Activated CD4-positive, alpha-beta T cell treated with anti-CD3 and anti-CD28 coated beads, Interleukin-2, amount 50 U/mL, for 4 hours (primary cell): ENCODE measurements at regions not wholly inside any gene's neighbourhood (a gene's known extent, or its start where the extent isn't known, plus 50 kb on each side); places are given as distances from the start of the nearest gene placed in this dataset.

Experiments
- DNase-seq, 2 experiments: peaks; one replicate each; pipeline ENCODE4 v3.0.0-alpha.2; 2020

DNA sequence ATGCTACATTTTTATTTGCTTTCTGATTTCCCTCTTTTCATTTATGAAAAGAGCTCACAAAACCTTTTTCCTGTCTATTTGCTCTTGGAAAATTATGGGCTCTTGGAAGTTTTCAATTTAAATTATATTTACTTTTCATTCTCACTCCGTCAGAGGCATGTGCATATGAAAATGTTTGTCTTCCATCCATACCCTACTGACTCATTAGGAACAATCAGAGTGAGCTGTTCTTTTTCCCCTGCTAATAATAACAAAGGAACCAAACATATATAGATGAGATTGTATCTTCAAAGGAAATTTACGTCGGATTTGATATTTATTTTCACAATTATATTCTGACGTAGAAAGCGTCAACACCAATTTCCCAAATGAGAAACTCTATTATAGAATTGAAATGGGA, 1101.2 kb downstream of the TSN start:
- DNase-seq, result no peak

DNA sequence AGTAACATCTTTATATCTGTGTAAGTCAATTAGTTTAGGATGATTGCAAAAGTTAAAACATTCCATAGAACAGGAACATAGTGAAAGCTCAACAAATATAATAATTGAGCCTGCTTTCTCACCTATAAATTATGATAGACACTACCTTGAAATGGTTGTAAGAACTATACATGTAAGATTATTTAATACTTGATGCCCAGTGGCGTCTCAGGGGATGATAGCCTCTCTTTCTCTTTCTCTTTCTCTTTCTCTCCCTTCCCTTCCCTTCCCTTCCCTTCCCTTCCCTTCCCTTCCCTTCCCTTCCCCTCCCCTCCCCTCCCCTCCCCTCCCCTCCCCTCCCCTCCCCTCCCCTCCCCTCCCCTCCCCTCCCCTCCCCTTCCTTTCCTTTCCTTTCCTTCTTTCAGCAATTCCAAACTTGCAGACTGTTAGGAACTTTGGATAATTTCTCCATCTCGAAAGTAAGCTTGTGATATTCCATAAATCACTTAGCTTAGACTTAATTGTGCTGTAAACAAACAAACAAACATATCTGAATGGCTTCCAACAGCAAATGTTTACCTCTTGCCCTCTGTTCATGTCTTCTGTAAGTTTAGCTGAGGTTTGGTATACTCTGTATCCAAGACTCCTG, 1102.7 kb downstream of the TSN start:
- DNase-seq, result no peak

DNA sequence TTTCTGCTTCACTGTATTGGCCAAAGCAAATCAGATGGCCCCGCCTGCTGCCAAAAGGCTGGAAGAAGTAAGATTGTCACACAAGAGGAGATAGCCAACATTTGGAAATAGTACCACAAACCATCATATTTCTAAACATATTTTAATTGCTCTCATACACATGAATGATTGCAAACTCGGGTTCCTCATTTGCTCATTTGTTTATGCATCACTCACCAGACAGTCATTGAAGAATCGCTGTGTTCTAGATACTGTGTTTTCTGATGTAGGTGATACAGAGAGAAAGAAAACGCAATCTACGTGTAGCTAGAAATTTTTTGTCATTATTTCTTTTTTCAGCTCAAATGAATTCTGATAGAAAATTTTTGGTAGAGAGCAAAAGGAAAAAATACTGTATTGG, 1103.4 kb downstream of the TSN start:
- DNase-seq, result no peak

DNA sequence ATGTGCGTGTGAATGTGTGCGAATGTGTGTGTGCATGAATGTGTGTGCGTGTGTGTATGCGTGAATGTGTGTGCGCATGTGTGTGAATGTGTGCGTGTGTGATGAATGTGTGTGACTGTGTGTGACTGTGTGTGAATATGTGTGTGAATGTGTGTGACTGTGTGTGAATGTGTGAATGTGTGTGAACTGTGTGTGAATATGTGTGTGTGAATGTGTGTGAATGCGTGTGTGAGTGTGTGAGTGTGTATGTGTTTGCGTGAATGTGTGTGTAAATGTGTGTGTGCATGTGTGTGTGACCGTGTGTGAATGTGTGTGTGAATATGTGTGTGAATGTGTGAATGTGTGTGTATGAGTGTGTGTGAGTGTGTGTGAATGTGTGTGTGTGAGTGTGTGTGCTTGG, 1103.8 kb downstream of the TSN start:
- DNase-seq, result no peak

DNA sequence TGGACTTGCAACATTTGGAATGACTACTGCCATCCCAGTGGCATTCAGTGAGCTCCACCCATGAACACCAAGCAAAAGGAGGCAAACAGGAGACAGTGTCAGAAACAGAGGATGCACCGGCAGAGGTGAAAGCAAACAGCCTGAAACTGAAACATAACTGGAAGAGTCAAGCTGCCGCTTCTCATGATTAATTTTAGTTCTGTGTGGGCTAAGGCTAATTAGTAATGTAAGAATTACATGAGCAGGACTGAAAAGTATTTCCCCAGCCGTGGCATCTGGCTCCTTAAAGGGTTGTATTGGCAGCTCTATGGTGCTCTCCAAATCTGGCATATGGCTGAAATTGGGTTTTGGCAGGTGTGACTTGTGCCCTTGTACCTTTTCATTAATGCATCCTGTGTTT, 1108.1 kb downstream of the TSN start:
- DNase-seq, result no peak

DNA sequence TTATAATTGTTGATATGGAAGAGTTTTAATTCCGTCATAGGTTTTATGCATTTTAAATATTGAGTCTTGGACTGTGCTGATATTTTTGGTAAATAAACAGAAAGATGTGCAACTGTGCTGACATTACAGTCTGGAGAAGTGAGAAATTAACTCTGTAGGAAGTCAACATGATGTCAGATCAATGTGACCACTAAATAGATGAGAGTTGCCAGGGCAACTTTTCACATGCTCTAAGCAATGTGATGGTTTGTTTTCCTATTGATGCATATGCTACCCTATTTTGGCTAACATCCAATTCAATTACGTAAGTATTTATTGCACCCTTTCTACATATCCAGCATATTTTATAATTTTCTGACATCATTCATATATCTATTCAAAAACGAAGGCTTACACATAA, 1109.3 kb downstream of the TSN start:
- no peak for DNase-seq

DNA sequence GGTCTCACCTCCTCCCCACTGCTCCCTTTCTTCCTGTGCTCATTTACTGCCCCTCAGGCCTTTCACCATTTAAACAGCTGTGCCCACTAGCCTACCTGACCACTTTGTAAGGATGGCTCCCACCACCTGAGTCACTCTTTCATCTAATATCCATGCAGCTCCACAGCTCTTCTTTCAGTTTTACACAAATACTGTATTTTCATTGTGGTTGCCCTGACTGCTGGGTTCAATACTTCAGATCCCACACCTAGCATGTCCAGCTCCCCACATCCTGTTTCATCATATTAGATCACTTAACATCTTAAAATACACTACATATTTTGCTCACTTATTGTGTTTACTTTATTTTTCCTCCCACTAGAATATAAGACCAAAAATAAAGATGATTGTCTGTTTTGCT, 1110.6 kb downstream of the TSN start:
- DNase-seq, result no peak

DNA sequence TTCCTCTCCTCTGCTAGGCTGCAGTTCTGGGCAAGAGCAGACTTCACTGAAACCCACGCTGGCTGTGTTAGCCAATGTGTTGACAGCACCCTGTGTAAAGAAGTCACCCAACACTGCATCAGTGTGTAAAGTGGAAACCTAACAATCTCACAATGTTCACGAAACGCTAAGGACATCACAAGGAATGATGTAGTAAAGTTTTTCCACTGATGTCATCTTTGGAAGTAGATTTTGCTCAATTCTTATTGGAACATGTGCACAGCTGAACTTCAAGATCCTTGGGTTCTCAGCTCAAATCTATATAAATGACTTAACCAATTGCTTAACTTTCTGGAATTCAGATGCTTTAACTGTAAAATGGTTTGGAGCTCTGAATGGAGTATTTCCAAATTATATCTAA, 1112.5 kb downstream of the TSN start:
- no peak for DNase-seq

DNA sequence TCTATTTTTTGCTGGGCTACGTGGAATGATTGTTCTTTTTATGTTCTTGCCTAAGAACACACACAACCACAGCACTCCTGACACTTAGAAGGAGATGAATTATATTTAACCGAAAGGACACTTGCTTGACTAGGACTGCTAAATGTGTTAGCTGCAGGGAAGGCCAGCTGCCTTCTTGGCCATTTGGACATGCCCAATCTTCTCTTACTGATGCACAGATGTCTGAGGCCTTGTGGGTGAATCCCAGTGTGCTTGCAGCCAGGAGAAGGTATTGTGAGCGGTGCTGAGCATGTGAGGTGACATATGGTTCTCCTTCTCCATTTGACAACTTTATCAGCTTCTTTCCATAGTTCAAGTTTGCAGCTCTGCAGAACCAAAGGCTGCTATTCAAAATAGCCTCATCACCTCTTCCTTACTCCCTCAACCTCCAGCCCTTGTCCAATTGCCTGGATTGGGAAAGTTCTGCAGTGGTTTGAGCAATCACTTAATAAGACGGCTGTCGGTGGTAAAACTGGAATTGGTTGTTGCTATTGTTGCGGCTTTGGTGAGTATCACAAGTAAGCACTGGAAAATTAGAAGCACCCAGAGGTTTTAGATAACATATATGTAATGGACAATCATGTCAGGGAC, 1113.3 kb downstream of the TSN start:
- no peak for DNase-seq

DNA sequence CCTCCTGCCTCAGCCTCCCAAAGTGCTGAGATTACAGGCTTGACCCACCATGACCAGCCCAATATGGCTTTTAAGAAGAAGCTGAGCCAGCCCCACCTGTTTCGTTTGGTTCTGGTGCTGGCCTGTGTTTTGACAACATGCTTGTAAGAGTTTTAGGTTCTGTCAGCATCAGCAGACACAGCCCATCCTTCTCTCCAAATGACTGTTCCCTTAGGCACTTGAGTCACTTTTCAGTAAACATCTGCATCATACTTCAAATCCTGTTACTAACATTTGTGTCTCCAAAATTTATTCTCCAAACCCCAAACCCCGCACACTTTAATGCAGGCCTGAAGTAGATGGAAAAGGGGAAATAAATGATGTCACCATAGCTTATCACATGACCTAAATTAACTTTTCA, 1118.5 kb downstream of the TSN start:
- no peak for DNase-seq

DNA sequence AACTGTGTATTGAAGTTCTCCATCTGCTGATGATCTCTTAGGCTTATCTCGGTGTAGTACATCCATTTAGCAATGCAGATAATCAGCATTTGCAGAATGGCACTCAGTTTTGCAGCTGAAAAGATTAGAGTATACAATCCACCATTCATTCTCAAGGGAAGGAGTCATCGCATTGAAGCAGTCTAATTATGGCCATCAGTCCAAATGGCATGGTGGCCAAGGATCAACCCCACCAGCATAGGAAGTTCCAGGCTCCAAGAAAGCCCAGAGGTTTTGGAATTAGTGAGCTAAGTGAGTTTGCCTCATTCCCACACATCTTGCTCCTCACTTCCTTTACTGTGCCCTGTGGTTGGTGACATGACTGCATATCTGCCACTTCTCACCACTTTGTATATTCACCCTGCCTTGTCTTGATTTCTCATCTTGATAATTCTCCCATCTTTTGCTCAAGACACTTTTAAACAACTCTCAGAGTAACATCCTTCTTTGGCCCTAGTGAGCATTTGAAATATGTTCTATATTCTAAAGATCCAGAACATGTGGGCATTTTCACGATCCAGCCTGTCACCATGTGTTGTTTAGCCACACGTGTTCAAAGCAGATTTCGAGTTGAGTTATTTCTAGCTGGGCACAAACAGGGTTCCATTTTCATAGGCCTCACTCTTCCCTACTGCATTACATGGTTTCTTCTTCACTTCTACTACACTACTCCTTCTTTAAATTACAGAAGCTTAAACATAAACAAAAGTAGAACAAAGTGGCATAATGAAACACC, 1119.8 kb downstream of the TSN start:
- DNase-seq, result no peak

DNA sequence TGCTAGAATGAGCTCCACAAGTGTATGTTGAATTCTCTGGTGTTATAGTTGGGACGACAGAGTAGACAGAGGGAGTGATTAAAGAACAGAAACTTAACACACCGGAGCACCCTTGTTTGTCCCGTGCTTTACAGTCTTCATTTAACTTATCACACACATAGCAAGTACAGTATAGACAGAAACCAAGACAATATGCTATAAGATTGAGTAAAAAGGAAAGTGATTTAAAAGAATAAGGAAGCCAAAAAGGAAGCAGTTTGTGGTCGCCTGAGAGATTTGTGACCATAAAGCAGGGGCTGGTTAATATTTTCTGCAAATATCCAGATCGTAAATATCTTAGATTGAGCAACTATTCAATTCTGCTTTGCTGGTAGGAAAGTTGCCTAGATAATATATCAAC, 1128.4 kb downstream of the TSN start:
- DNase-seq, result no peak

DNA sequence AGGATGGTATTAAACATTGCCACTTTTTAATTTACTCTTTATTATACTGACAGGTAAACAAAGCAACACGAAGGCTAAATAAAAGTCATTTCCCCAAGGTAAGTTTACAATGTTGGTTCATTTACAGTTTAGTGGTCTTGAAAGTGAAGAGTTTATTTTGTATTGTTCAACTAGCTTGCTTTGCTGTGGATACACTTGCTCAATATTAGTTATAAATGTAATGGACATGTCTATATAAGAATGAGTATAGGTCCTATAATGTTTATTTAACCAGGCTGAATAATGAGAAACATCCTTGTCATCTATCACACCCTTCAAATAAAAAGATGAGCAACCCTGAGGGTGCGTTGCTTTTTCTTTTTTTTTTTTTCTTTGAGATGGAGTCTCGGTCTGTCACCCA, 1129.4 kb downstream of the TSN start:
- no peak for DNase-seq

DNA sequence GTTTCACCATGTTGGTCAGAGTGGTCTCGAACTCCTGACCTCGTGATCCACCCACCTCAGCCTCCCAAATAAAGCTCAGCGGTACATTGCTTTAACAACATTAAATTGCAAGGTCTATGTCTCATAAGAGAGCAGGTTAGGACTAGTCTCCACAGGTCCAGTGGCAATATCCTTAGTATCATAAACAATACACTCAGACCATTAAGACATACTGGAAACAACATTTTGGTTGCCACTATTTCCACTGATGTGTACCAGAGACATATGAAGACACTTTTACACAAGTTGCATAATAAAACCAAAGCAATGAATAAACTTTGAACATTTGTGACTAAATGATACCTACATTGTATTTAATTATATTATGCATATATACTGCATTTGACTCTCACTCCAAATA, 1130.0 kb downstream of the TSN start:
- DNase-seq, result no peak

DNA sequence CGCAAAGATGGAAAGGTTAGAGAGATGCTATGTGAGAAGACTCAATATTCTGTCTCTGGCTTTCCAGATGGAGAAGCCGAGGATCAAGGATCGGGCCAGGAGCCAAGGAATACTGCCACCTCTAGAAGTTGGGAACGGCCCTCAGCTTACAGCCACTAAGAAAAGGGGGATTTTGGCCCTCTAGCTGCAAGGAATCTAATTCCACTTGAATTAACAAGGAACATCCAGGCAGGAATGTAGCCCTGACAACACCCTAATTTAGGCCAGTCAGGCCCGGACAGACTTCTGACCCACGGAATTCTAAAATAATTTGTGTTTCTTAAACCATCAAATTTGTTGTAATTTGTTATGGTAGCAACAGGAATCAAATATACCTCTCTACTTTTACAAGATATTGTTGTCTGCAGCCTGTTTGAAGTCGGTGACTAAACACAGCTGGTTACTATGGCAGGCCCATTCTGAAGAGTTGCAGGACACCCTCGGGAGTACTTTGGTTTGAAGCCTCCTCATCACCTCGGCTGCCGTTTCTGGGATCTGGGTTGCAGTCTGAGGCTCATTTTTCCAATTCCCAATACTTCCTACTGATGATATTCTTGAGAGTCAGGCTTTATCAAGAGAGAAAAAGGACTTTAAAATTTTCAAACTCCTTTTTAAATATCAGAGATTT, 1131.2 kb downstream of the TSN start:
- DNase-seq, result no peak

DNA sequence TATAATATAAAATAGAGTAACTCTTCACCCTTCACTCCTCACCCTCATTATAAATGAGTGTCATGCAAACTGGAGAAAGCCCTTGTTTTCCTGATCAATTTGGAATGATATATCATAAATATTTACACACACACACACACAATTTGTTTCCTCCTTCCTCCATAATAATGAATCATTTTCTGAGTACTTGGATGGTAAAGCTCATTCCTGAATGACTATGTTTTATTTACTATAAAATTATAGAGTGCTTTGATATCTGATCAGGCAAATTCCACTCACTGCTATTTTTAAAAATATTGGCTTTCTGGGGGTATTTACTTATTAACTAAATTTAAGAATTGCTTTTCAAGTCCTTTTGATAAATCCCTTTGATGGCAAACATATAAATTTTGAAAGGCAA, 1125.5 kb upstream of the CNTNAP5 start:
- DNase-seq, result no peak

DNA sequence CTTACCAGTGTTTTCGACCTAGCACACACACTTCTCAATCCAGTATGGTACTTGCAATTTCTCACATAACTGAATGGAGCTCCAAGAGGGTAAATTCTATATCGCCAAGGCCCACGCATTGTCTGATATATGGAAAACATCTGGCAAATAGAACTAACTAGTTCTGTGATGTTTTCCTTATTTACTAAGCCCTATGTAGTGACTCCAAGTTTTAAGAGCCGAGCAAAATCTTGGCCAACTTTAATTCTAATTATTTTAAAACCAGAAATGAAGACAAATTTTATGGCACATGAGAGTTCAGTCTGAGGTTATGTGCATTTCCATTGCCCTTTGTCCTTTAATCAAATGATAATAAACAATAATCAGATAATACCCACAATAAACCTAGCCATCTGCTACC, 1119.7 kb upstream of the CNTNAP5 start:
- DNase-seq, result no peak

DNA sequence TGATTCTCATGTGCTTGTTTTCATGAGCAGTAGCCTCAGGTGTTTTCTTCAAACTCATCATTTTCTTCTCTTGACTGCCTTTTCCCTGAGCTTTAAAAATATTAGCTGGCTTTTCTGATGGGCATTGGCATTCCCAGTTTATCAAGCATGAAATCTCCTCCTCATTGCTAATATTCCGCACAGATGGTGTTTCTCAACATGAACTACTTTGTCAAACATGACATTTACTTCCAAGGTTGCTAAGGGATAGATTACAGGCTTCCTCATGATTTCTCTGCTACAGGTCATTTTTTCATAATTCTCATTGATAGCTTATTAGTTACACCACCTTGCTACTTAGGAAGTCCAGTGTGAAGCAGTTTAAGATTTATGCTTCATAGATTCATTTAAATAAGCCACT, 1116.9 kb upstream of the CNTNAP5 start:
- no peak for DNase-seq

DNA sequence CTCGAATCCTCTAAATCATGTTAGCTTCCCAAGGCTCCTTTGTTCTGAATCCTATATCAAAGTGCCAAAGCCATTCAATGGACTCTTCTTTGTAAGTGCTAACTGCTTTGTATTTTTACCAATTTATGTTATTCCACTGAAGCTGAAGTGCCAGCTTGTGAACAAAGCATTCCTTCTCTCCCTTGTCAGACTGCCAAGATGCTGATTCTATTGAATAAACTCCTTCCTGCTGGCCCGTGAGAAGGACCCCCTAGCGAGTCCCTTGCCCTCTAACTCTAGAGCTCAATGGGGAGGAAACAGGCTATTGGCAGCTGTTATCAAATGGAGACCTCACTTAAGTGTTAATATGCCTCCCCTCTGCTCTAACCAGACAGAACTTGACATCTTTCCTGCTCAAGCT, 1097.9 kb upstream of the CNTNAP5 start:
- no peak for DNase-seq

DNA sequence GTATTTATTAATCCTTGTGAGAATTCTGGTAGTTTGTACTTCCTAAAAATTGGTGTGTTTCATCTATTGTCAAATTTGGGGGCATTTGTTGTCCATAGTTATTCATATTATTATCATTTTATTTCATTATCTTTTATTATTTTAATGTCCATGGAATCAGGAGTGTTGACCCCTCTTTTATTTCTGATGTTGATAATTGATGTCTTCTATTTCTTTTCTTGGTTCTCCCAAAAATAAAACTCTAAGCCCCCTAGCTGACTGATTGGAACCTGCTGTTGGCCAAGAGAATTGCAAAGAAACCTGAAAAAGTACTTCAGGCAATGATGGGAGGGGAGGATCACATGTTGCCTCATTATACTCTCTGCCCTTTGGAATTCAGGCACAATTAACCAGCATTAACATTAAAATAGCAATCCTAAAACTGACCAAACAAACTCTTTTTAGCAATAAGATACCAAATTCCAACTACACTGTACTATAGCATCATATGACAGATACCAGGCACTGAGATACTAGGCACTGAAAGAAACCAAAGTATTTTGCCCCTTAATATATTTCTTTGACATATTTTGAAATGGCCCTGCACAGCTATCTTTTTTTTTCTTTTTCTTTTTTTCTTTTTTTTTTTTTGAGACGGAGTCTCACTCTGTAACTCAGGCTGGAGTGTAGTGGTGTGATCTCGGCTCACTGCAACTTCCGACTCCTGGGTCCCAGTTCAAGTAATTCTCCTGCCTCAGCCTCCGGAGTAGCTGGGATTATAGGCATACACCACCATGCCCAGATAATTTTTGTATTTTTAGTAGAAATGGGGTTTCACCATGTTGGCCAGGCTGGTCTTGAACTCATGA, 1097.2 kb upstream of the CNTNAP5 start:
- no peak for DNase-seq

DNA sequence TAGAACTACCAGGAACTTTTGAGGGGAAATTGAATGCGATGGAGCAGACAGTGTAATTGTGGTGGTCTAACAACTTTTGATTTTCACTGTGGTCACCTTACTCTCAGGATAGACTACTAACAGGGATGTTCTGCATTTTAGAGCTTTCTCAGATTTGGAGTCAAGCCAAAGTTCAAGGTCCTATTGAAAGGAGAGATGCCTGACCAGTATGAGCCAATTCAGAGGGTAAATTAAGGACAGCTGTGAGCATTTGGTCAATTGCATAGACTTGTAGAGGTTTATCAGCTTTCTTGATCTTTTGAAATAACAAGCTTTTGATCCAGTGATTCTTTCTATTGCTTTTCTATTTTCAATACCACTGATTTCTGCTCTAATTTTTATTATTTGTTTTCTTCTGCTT, 1095.7 kb upstream of the CNTNAP5 start:
- DNase-seq, result no peak

DNA sequence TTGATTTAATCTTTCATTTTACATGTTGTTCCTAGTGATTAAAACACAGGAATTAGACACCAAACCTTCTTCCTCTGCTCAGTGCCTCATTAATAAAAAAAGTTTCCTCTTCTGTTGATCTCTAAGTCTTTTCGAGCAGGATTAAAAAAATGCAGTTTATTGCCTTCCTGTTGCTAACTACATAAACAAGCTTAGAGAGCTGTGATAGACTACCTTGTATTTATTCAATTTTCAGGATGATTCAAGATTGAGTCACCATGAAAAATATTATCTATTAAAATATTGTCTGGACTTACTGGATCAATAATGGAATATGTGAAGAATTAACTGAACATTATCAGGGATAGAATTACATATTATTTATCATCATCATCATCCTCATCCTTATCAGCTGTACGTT, 1089.6 kb upstream of the CNTNAP5 start:
- no peak for DNase-seq

DNA sequence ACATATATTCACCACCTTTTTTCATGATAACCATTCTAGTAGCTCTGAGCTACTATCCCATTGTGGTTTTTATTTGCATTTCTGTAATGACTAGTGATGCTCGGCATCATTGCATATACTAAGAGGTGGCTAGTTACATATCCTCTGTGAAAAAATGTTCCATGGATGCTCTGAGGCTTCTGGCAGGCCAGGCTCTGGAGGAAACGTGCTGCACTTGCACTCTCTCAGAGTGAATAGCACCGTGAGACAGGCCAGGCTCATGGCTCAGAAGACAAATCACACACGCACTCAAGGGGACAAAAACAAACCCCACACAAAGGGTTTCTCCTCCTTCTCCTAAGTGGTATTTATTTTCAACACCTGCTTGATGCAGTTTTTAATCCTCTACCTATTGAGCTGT, 1085.3 kb upstream of the CNTNAP5 start:
- no peak for DNase-seq
